Endothelial cell (in vitro differentiated cells): ENCODE measurements at regions not wholly inside any gene's neighbourhood (a gene's known extent, or its start where the extent isn't known, plus 50 kb on each side); places are given as distances from the start of the nearest gene placed in this dataset.

Experiments used
- DNase-seq: peaks from one replicate; pipeline ENCODE4 v3.0.0; 2021; ENCODE audit warnings: low spot score
- H3K27ac Mint-ChIP-seq: one replicate; pipeline ENCODE4 v1.8.0; 2021; ENCODE audit warnings: mixed read lengths, inconsistent platforms; ENCODE audit not compliant: unreplicated experiment
- H3K27me3 Mint-ChIP-seq: one replicate; pipeline ENCODE4 v1.8.0; 2021; ENCODE audit warnings: mild to moderate bottlenecking, moderate library complexity, mixed read lengths, inconsistent platforms; ENCODE audit not compliant: unreplicated experiment
- H3K36me3 Mint-ChIP-seq: one replicate; pipeline ENCODE4 v1.8.0; 2021; ENCODE audit warnings: mild to moderate bottlenecking, low read depth, mixed read lengths, inconsistent platforms; ENCODE audit not compliant: unreplicated experiment
- H3K4me1 Mint-ChIP-seq: one replicate; pipeline ENCODE4 v1.8.0; 2021; ENCODE audit warnings: mild to moderate bottlenecking, mixed read lengths, inconsistent platforms; ENCODE audit not compliant: unreplicated experiment
- H3K4me3 Mint-ChIP-seq: one replicate; pipeline ENCODE4 v1.8.0; 2021; ENCODE audit warnings: mild to moderate bottlenecking, mixed read lengths, inconsistent platforms; ENCODE audit not compliant: unreplicated experiment
- H3K9me3 Mint-ChIP-seq: one replicate; pipeline ENCODE4 v1.8.0; 2021; ENCODE audit warnings: mixed read lengths, inconsistent platforms; ENCODE audit not compliant: unreplicated experiment
- CTCF ChIP-seq: fragments of 200-600 bp; sonication (generic); IDR thresholded peaks from one replicate; pipeline ENCODE4 v1.5.0; 2021; ENCODE audit warnings: antibody characterized with exemption; ENCODE audit not compliant: unreplicated experiment

GRCh38 chrX:101736651-101737050, 77.0 kb upstream of the ARMCX2 start:
- no peaks in the 10 kb centered on the region for H3K36me3 Mint-ChIP-seq
- no peak for TF ChIP-seq CTCF
- no peaks in the 10 kb centered on the region for H3K4me1 Mint-ChIP-seq
- H3K9me3 Mint-ChIP-seq, result no peaks in the 10 kb centered on the region
- peaks cover 3% of the 10 kb centered on the region for H3K27me3 Mint-ChIP-seq
- no peak overlapping the region for H3K4me3 Mint-ChIP-seq
- no peak overlapping the region for H3K27ac Mint-ChIP-seq
- DNase-seq, result no peak

- H3K27me3 Mint-ChIP-seq, result peaks cover 3% of the 10 kb centered on the region
- H3K9me3 Mint-ChIP-seq, result no peaks in the 10 kb centered on the region
- no peak overlapping the region for H3K4me3 Mint-ChIP-seq
- no peaks in the 10 kb centered on the region for H3K36me3 Mint-ChIP-seq
- no peak overlapping the region for H3K27ac Mint-ChIP-seq
- TF ChIP-seq CTCF, result no peak
- DNase-seq, result no peak
- H3K4me1 Mint-ChIP-seq, result peaks cover 5% of the 10 kb centered on the region
Measured at GRCh38 chrX:101732870-101733269, 73.2 kb upstream of the ARMCX2 start.

- DNase-seq, result no peak
- no peaks in the 10 kb centered on the region for H3K27me3 Mint-ChIP-seq
- H3K4me1 Mint-ChIP-seq, result peaks cover 5% of the 10 kb centered on the region
- no peaks in the 10 kb centered on the region for H3K9me3 Mint-ChIP-seq
- H3K36me3 Mint-ChIP-seq, result no peaks in the 10 kb centered on the region
- H3K4me3 Mint-ChIP-seq, result no peak overlapping the region
- H3K27ac Mint-ChIP-seq, result no peak overlapping the region
- TF ChIP-seq CTCF, result no peak
Measured at GRCh38 chrX:101729986-101730385, 70.3 kb upstream of the ARMCX2 start.
